ENCODE measurements at regions not wholly inside any gene's neighbourhood (a gene's known extent, or its start where the extent isn't known, plus 50 kb on each side); places are given as distances from the start of the nearest gene placed in this dataset.

GRCh38 chr3:28188686-28189085 is 52.7 kb upstream of the CMC1 start:
- no peaks in the 10 kb centered on the region for H3K36me3 ChIP-seq (replicated peaks; ENCODE audit: control insufficient read depth, insufficient read depth, low read length)
- H3K4me3 ChIP-seq (ENCODE audit: insufficient read depth, low read depth, low read length): no peak overlapping the region
- H3K27me3 ChIP-seq (ENCODE audit: control insufficient read depth, insufficient read depth, low read length): no peaks in the 10 kb centered on the region
- DNase-seq: no peak

- Histone ChIP-seq H3K4me3 (ENCODE audit: insufficient read depth, low read depth, low read length) (no peak overlapping the region), H3K27me3 (ENCODE audit: control insufficient read depth, insufficient read depth, low read length) (no peaks in the 10 kb centered on the region), H3K36me3 (replicated peaks; ENCODE audit: control insufficient read depth, insufficient read depth, low read length) (no peaks in the 10 kb centered on the region)
- DNase-seq: no peak
Measured at GRCh38 chr3:28191363-28191762, 50.1 kb upstream of the CMC1 start.

Measured in H7 (cell line).